ENCODE measurements at regions not wholly inside any gene's neighbourhood (a gene's known extent, or its start where the extent isn't known, plus 50 kb on each side); places are given as distances from the start of the nearest gene placed in this dataset.

DNA sequence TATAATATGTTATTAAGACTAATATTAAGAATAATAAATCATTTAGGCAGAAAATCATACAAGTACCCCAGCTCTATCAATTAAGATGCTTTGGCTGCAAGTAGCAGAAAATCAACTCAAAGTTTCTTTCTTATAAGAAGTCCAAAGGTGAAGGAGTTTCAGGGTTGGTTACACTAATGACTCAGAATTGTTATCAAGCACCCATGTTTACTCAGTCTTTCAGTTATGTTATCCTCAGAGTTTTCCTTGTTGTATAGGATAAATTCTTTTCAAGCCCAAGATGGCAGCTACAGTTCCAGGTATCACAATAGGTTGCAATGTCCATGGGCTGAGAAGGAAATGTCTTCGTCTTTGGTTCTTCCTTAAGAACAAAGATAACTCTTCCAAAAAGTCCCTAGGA is 163.6 kb downstream of the TNFSF18 start:
- no peak for DNase-seq (ENCODE audit: low read depth in 2 of 2)

DNA sequence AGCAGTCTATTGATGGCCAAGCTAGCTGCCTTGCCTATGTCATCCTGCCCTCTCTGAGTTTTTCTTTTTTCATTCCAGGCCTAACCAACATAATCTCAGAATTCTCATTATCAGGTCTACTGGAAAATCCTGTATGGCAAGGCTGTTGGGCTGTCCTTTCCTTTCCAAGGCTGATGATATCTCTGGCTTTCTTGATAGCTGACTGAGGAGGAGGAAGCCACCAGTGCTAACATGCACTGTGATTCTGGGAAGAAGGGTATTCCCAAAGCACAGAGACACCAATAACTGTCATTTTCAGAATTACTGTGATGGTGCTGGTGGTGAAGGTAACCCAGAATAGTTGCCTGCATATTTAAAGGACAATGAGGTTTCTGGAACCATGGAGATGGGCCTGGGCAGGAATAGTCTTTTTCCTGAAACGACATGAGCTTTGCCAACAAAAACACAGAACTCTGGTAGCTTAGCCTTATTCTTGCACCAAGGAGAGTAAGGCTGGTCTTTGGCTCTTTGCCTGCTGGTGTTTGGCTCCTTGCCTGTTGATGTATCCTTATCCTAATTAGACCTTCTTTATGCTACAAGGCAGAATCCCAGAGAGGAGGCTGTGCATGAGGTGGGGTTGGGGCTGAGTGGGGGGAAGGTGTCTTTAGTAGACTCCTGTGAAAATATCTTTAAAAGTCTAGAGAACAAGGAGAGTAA is 157.4 kb downstream of the TNFSF18 start:
- DNase-seq (ENCODE audit: low read depth in 2 of 2): no peak

DNA sequence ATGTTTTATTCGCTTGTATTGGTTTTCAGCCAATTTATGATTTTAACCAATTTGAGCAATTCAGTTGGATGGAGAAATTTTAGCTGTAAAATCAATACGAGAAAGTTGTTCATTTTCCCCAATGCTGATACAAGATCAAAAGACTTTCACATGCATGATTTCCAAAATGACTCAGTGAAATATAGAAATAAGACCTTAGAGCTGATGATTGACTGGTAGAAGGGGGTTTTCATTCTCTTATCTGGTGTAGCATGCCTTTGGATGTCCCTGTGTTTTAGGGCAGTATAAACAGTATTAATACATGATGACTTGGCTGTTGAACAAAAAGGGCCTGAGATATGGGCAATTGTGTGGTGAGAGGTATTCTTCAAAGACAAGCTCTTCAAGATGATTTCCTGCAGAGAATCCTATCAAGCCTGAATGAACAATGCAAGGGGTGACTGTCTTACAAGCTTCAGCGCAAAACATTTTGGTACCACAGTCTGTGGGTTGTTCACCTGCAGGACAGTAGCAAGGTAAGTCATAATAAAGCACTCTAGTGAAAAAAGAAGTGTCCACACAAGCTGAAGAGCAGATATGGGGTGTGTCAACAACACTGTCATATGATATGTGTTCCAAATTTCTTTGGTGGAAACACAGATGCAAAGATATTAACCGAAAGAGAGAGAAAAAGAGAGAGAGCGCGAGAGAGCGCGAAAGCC is 156.2 kb downstream of the TNFSF18 start:
- DNase-seq (ENCODE audit: low read depth in 2 of 2): no peak

DNA sequence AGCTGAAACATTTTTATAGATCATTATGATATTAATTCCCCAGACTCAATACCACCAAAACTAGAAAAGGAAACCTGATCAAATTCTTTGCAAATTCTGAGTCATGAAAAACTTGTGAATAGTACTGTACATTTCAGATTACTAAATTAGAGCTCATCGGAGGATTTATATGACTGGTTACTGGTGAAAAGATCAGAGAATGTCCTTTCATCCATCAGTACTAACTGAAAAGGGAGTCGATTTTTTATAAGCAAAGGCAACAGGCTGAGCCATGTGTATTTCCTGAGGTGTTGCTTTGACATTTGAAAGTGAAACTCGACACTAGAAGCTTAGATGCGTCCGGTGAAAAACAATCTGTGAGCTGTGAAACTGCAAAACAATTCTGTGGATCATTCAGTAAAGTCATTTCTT is 155.7 kb downstream of the TNFSF18 start:
- DNase-seq (ENCODE audit: low read depth in 2 of 2): no peak

DNA sequence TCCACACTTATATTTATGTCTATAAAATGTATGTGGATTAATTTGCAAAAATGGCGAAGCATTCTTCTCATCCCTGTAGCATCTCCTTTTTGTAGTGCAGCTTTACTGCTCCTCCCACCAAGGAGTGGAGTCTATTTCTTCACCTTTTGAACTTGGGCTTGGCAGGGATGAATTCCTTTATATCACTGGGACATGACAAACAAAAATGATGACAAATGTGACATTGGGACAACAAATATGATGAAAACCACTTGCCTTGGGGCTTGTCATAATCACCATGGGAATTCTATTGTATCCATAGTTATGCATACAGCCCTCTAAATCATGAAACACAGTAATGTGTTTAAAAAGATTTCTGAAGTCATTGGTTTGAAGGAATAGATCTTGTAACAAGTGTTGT is 155.0 kb downstream of the TNFSF18 start:
- no peak for DNase-seq (ENCODE audit: low read depth in 2 of 2)

DNA sequence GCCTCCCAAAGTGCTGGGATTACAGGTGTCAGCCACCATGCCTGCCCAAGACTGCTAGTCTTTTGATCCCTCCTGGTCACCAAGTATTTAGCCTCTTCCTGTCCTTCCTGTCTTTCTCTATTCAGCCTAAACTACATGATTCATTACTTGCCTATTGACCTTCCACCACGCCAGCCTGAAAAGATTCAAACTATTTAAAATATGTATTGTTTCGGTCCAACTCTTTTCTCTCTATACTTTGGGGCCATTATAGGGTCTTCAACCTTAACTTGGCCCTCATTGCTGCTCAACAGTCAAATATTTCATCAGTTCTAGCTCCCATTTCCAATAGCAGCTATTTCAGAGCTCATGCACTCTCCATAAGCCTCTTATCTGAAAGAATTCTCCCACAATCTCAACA is 153.0 kb downstream of the TNFSF18 start:
- DNase-seq (ENCODE audit: low read depth in 2 of 2): no peak

DNA sequence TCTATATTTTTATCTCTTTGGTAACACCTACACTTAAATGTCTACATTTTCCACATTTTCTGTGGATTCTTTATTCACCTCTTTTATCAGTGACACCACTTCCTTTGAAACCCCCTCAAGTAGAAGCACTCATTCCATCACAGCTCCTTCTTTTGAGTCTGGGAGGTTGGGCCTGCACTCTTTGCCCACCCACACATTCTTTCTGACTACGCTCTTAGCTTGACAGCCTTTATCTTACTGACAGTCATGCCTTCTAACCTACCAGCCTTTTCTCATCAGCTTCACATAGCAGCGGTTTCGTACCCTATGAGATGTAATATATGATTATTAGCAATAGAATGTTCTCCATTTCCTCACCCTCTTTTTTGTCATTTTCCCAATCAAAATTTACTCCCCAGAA is 151.9 kb downstream of the TNFSF18 start:
- DNase-seq (ENCODE audit: low read depth in 2 of 2): no peak

DNA sequence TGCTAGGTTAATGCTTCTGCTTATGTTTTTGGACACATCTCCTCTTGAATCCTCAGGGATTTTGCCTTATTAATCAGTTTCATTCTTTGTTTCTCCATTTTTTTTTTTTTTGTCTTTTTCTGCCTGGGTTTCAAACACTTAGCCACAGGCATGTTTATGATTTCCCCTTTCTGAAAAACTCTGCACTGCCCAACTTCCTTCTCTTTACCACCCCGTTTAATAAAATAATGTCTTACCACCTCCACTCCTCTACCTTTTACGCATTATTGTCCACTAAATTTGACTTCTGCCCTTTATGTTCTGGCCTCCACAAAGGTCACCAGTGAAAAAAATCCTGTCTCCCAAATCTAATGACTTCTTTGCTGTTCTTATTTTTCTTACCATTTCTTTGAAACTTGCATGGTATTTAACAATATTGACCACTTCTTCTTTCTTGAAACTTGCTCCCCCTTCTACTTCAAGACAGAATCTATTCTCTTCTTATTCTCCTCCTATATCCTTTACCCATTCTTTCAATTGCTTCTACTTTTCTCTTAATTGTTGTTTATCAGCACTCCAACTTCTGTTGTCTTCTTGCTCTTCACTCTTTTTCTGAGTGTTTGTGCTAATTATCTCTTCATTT is 150.3 kb downstream of the TNFSF18 start:
- no peak for DNase-seq (ENCODE audit: low read depth in 2 of 2)

DNA sequence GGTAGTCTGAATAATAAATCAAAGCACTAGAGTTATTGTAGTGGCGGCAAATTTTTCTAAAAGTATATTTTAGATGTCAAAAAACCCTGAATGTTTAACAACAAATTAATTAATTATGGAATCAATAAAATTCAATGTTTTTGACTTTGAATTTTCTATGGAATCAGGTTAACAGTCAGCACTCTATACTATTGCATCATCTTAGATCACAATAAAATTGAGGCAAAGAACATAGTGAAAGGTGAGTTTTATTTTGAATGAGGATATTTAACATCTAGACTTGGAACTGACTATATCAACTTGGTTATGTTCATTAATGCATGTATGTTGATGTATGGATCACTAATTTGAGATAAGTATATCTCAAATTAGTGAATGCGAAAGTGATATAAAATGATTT is 148.5 kb downstream of the TNFSF18 start:
- DNase-seq (ENCODE audit: low read depth in 2 of 2): no peak

DNA sequence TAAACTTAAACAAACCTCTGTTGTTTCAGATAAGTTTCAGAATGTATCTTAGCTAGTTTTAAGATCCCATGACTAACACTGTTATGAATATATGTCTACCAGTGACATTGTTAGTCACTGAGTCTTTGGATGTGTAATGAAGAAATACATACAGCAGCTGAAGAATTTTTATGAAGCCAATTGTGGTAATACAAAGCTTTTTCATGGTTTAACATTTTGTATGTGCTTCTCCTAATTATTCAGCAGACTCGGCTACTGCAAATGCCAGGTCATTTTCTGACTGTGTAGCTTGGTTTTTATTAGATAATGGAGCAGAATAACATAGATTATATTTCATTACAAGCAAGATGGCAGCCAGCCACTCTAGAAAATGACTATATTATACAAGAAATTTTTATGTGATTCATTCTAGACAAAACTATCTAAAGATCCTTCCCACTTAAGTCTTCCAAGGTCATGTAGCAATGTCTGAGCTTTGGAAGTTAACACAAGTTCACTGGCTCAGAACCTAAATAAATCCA is 147.8 kb downstream of the TNFSF18 start:
- no peak for DNase-seq (ENCODE audit: low read depth in 2 of 2)

DNA sequence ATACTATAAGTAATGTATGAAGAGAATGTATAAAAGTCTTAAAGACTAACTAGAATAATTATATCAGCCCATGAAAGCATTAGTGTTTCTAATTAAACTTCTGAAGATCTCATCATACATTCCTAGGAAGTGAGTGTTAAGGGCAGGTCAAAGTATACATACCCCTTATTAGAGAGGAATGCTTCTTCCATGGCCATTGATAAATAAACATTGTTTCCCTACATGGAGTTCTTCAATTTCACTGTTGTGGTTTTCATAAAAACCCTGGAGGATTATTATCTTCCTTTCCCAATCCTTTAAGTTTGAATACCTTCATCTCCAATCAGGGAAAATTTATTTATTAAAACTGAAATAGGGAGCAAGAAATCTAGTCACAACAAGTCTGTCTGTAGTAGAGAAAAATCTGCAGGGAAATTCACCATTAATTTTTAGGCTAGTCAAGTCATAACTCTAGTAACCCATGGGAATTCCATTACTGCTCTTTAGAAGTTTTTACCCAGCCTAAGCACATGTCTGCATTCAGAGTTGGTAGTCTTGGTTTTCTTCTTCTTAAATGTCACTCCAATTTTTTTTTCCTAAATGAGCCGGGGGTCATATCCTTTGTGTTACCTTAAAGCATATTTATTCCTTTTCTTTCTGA is 147.0 kb downstream of the TNFSF18 start:
- no peak for DNase-seq (ENCODE audit: low read depth in 2 of 2)

DNA sequence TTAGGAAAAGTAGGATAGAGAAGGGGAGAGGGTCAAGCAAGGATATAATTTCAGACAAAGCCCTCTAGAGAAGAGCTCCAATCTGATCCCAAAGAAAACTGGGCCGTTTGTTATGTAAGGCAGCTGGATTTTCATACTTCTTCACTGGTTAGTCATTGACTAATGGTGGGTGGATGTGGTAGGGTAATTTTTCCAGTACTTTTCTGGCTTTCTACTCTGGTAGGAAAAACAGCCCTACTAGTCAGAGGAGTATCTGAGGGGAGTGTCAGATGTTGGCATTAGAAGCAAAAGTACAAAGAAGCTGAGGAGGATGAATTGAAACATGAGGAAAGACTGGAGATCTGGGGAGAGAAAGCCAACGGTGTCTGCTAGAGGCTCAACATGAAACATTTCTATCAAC is 145.3 kb downstream of the TNFSF18 start:
- no peak for DNase-seq (ENCODE audit: low read depth in 2 of 2)

DNA sequence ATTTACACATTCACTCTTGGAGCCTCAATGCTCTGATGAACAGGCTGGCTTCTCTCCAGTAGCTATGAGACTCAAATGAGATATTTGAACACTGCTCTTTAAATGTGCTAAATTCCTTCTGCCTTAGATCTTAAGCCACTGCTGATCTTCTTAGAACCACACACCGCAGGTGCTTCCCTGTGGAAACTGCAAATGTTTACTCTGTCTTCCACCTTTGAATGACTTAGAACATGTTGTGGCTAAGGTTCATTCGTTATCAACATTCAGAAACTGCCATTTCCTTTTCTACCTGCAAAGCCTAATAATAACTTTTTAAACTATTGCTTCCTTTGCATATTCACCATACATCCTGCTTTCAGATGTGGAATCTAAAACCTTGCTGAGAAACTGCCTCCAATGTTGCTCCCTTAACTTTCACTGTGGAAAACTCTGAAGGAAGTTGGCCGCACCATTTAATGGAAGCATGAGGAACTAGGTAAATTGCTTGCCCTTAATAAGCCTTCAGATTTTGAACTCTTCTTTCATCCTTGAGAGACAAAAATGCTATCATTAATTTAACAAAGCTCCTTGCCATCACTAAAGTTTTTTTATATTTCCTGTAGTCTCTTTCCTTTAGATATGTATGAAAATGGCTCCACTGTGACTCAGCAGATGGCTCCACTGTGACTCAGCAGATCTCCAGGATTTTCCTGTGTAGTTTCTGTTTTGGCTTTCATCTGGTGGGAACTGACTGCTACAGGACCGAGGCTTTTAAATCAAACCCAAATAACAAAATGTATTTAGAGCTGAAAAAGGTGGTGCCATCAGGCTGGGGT is 143.8 kb downstream of the TNFSF18 start:
- no peak for DNase-seq (ENCODE audit: low read depth in 2 of 2)

DNA sequence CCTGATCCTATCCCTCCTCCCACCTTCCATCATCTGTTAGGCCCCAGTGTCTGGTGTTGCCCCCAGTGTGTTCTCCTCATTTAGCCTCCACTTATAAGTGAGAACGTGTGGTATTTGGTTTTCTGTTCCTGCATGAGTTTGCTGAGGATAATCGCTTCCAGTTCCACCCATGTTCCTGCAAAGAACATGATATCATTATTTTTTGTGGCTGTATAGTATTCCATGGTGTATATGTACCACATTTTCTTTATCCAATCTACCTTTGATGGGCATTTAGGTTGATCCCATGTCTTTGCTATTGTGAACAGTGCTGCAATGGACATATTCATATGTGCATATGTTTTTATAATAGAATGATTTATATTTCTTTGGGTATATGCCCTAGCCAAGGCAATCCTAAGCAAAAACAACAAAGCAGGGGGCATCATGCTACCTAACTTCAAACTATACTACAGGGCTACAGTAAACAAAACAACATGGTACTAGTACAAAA is 142.9 kb downstream of the TNFSF18 start:
- DNase-seq (ENCODE audit: low read depth in 2 of 2): no peak

DNA sequence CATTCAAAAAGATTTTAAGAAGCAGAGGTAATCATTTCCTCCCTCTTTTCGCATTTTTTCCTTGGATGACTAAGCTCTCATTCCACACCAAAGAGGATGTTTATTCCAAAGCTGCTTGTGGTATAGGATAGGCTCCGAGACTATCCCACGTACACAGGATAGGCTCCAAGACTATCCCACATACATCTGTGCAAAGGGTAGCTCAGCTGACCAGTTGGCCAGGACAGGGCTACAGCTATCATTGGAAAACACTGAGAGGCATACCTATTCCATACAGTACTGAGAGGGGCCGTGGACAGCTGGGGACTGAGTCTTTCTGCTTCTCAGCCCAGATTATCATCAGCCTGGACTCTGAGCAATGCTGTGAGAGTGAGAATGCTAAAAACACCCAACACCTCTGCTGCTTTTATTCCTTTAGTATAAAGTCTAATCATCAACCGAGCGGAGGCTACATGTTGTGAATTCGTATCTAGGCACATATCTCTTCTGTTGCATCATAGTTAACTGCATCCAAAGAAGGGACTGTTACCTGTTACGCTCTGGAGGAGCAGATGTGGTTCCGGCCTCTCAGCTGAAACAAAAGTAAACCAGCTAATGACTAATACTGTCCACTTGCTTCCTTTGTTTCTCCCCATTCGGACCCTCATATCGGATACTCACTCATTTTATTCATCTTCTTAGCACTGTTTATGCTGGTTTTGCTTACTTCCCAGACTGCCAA is 141.0 kb downstream of the TNFSF18 start:
- DNase-seq (ENCODE audit: low read depth in 2 of 2): no peak

DNA sequence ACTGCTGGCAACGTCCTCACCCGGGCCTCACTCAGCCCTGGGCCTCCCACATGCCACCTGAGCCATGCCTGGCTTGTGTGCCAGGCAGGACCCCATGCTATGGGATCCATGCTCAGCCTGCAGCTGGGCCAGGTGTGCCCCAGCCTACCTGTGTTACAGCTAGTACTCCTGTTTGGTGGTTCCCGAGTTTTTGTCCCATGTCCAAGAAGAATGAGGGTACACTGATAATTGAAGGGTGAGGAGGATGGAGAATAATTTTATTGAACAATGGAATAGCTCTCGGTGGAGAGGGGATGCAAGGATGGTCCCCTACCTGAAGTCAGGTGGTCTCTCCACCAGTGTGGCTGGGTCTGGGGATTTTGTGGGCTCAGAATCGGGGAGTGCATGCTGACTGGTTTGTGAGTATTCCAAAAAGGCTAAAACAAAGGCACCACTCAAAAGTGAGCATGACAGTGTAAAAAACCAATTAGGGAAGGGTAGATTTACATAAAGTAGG is 137.9 kb downstream of the TNFSF18 start:
- DNase-seq (ENCODE audit: low read depth in 2 of 2): no peak

DNA sequence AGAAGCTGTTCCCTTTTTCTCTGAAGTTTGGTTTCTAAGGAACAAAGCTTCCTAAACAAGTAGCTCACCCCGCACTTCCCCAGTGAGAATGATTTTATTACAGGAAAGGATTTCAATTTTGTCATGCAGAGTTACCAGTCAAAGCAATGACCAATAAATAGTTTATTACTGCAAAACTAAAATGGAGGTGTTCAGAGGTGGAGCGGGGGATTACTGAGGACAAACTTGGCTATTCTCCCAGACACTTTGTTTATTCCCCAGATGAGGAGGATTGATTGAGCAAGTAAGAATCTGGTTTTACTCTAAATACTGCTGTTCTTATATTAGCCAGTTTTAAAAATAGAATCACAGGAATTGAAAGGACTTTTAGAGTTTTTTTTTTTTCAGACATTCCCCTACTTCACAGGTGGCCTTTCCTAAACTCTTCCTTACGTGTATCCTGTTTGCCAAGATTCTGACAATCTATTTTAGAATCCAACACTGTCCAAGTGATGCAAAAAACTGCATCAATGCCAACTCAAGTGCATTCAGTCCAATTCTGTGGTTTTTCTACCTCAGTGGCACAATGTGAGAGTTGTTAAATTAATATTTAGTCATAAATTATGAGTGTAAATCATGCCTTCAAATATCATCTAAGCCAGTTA is 136.1 kb downstream of the TNFSF18 start:
- no peak for DNase-seq (ENCODE audit: low read depth in 2 of 2)

DNA sequence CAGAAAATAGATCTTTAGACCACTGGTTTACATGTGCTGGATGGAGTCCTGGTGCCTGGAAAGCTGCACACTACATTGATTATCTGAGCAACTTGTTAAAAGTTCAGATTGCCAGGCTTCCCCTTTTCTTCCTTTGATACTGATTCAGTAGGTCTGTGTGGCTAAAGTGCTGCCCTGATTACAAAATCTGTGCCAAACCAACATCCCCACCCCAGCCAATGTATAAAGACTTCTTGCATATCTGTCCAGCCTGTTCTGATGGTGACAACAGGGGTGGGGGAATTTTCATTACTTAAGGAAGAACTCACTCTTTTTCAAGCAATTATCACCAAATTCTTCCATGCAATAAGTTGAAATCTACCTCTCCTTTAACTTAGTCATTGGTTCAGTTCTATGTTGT is 135.5 kb downstream of the TNFSF18 start:
- no peak for DNase-seq (ENCODE audit: low read depth in 2 of 2)

DNA sequence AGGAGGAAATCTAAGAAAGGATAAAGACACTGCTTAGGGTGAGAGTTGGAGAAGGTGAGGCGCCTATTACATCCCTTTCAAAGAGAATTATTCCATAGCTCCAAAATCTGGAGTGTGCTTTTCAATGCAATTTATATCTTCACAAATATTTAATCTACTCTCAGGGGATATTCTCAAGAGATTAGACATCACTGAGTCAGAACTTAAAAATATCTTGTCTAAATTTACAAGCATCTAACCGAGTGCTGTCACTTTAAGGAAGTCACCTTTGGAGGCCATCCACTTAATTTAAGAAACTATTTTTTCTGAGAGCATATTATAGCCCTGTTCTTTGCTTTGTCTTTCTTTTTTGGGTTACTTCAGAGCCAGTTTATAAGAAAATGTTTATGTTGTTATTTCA is 134.6 kb downstream of the TNFSF18 start:
- no peak for DNase-seq (ENCODE audit: low read depth in 2 of 2)

DNA sequence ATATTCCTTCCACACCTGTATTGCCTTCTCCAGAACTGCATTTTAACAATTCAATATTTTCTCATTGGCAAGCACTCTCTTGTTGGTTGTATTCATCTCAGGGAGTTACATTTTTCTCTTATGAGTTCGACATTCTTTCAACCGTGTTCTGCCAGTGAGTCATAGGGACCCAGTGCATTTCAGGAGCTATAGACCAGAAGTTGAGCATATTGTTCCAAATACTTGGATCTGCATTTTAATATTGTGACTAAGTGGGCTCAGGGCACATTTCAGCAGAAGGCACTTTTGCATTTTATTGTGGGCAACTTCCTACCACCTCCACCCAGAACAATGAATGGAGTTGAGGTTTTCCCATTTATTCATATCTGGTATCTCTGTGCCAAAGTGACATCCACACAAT is 132.8 kb downstream of the TNFSF18 start:
- DNase-seq (ENCODE audit: low read depth in 2 of 2): no peak

All from stimulated activated CD4-positive, alpha-beta T cell treated with anti-CD3 and anti-CD28 coated beads, Interleukin-4, amount 100 ng/mL, for 48 hours (primary cell).